RWPE1 (cell line): ENCODE measurements at regions not wholly inside any gene's neighbourhood (a gene's known extent, or its start where the extent isn't known, plus 50 kb on each side); places are given as distances from the start of the nearest gene placed in this dataset.

Source experiments
- CTCF ChIA-PET: fragments of 350-600 bp; sonication (Branson Sonifier 250); formaldehyde crosslinking; extraction: SDS; loops from one replicate; lab custom pipeline; 2021; lab: Yijun Ruan, JAX
- POLR2A ChIA-PET: fragments of 400-600 bp; formaldehyde crosslinking; extraction: SDS; loops from one replicate; lab custom pipeline; 2020; ENCODE audit warnings: antibody characterized with exemption; ENCODE audit not compliant: low non-redundant PET; lab: Yijun Ruan, JAX
- DNase-seq: peaks from one replicate; pipeline ENCODE4 v3.0.0; 2012; ENCODE audit warnings: low spot score
- H3K27ac ChIP-seq: fragments of 450-650 bp; 2 replicates; pipeline ENCODE4 v1.5.1; 2017
- CTCF ChIP-seq: fragments of 450-650 bp; conservative IDR thresholded peaks from 2 replicates; pipeline ENCODE4 v1.5.1; 2017; ENCODE audit warnings: low read depth, mild to moderate bottlenecking

- no peak for DNase-seq
- no peak for TF ChIP-seq CTCF
- no peak overlapping the region for H3K27ac ChIP-seq
- POLR2A ChIA-PET = no interaction called here
- CTCF ChIA-PET = no interaction called here
Observed at GRCh38 chr10:109744020-109744419, 179.3 kb downstream of the XPNPEP1 start.

- no peak for TF ChIP-seq CTCF
- POLR2A ChIA-PET = no interaction called here
- CTCF ChIA-PET = no interaction called here
- DNase-seq = no peak
- no peak overlapping the region for H3K27ac ChIP-seq
Observed at GRCh38 chr10:109743574-109743973, 179.7 kb downstream of the XPNPEP1 start.

GRCh38 chr10:109743146-109743545 is 180.2 kb downstream of the XPNPEP1 start:
- CTCF ChIA-PET = no interaction called here
- POLR2A ChIA-PET = no interaction called here

GRCh38 chr10:109741712-109742111 is 181.6 kb downstream of the XPNPEP1 start:
- ChIA-PET POLR2A (no interaction called here), CTCF (no interaction called here)
- no peak for TF ChIP-seq CTCF
- no peak overlapping the region for H3K27ac ChIP-seq
- no peak for DNase-seq

More at GRCh38 chr10:109743146-109743545, 180.2 kb downstream of the XPNPEP1 start:
- no peak overlapping the region for H3K27ac ChIP-seq
- no peak for TF ChIP-seq CTCF
- no peak for DNase-seq

DNA sequence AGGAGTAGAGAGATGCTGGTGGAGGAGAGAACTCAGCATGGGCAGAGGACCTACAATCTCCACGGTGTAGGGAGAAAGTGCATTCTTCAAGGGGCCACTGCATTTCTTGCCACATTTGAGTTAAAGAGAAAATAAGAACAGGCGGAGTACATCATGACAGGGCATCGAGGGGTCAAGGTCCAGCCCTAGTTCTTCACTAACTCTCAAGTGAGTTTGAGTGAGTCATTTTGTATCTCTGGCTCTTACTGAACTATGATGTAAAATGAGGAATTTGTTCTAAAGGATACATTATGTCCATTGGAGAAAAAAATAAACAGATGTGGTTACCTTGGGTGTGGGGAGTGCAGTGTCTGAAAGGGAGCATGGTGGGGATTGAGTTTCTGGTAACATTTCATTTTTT is 182.9 kb downstream of the XPNPEP1 start:
- POLR2A ChIA-PET = no interaction called here
- no peak for DNase-seq
- no peak for TF ChIP-seq CTCF
- CTCF ChIA-PET = no interaction called here
- H3K27ac ChIP-seq = no peak overlapping the region

DNA sequence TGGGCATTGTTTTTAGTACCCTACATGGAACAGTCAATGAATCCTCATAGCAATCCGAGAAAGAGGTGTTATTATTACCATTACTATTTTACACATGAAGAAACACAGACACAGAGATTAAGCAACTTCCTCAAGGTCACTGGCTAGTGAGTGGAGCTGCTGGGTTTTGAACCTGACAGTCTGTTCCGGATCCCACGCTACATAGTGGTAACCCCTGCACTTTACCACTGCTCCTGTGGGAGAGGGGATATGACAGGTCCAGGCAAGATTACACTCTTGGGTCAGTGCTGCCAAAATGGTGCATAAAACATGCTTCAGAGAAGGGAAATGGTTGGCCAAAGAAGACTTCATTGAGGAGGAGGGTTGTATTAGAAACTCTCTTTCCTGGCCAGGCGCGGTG is 185.7 kb downstream of the XPNPEP1 start:
- no peak for TF ChIP-seq CTCF
- CTCF ChIA-PET = no interaction called here
- H3K27ac ChIP-seq = no peak overlapping the region
- POLR2A ChIA-PET = no interaction called here
- no peak for DNase-seq

DNA sequence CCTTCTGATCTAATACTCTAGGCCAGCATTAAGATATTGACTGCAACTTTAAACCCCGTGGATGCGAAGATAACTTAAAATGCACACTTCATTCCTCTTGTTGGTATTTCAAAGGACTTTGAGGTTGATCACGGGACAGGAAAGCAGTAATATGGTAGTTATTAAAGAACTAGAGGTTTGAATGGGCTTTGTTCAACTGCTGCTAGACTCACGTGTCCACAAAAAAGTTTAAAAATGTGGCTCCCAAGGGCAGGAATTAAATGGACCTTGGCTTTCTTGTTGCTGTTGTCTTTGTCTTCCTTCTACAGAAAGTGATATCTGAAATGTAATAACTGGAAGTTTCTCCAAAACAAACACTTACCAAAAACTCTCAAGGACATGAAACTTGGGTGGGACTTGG is 186.3 kb downstream of the XPNPEP1 start:
- no peak for TF ChIP-seq CTCF
- CTCF ChIA-PET = no interaction called here
- DNase-seq = no peak
- POLR2A ChIA-PET = no interaction called here
- H3K27ac ChIP-seq = no peak overlapping the region
